ENCODE measurements at regions not wholly inside any gene's neighbourhood (a gene's known extent, or its start where the extent isn't known, plus 50 kb on each side); places are given as distances from the start of the nearest gene placed in this dataset.

- DNase-seq (ENCODE audit: low read depth, low spot score) (no peak), ATAC-seq (no peak)
- H3K27me3 ChIP-seq (ENCODE audit: insufficient read depth, low read length), result peaks cover 42% of the 10 kb centered on the region
- H3K27ac ChIP-seq (ENCODE audit: low read depth, low read length), result no peak overlapping the region
- no peak for TF ChIP-seq POLR2A (IDR thresholded peaks at IDR 0.05; ENCODE audit: borderline replicate concordance, extremely low read depth, insufficient read depth, insufficient read length)
- no peak overlapping the region for H3K4me2 ChIP-seq (ENCODE audit: low read length)
- H3K4me1 ChIP-seq (ENCODE audit: control insufficient read depth in 1 of 2, insufficient read depth in 2 of 2, low read length in 2 of 2), result no peaks in the 10 kb centered on the region
- intact Hi-C loops (cut with micrococcal nuclease), result no loop called here
- no peaks in the 10 kb centered on the region for H4K20me1 ChIP-seq (ENCODE audit: insufficient read depth)
- no peaks in the 10 kb centered on the region for H3K36me3 ChIP-seq (ENCODE audit: control insufficient read depth in 1 of 2, insufficient read depth in 2 of 2, low read length in 2 of 2)
- H3K9me2 ChIP-seq (ENCODE audit: insufficient read depth), result no peaks in the 10 kb centered on the region
- no peak overlapping the region for H3K4me3 ChIP-seq (replicated peaks in 1 of 2; ENCODE audit: low read depth in 1 of 2, low read length in 2 of 2)
- H3K9me3 ChIP-seq (ENCODE audit: control insufficient read depth in 1 of 2, insufficient read depth in 1 of 2, low read depth in 1 of 2, low read length in 2 of 2), result no peaks in the 10 kb centered on the region
- ChIA-PET CTCF (no interaction called here), POLR2A (no interaction called here), RAD21 (ENCODE audit: low non-redundant PET in 1 of 2, low total read pairs in 2 of 2, uncharacterized antibody in 2 of 2, unreplicated experiment in 2 of 2) (no interaction called here)
- no TSS peak for BruUV-seq (replicated peaks)
- no peak overlapping the region for H3K9ac ChIP-seq (ENCODE audit: low read length)
- H3K79me2 ChIP-seq (ENCODE audit: insufficient read depth, low read length), result no peaks in the 10 kb centered on the region
- H2AFZ ChIP-seq (ENCODE audit: low read depth, low read length, poor library complexity, severe bottlenecking), result no peak overlapping the region
Observed at GRCh38 chr19:29315556-29316190, 102.7 kb upstream of the UQCRFS1 start.

GRCh38 chr19:29318581-29318980 lies 105.6 kb upstream of the UQCRFS1 start:
- no peak overlapping the region for H3K4me3 ChIP-seq (replicated peaks in 1 of 2; ENCODE audit: low read depth in 1 of 2, low read length in 2 of 2)
- no peak for TF ChIP-seq YY1 (IDR thresholded peaks at IDR 0.05; ENCODE audit: extremely low read depth, insufficient replicate concordance, low read depth, low read length)
- TF ChIP-seq POLR2A (IDR thresholded peaks at IDR 0.05; ENCODE audit: borderline replicate concordance, extremely low read depth, insufficient read depth, insufficient read length), result no peak
- TF ChIP-seq CBX3 (IDR thresholded peaks at IDR 0.05; ENCODE audit: low read depth), result no peak
- no peak for TF ChIP-seq EZH2 (IDR thresholded peaks at IDR 0.05)
- no peak for TF ChIP-seq REST (IDR thresholded peaks at IDR 0.05; ENCODE audit: low read depth)
- TF ChIP-seq ZFX (IDR thresholded peaks at IDR 0.05), result no peak
- TF ChIP-seq RAD21 (IDR thresholded peaks at IDR 0.05; ENCODE audit: low read depth), result no peak
- no peak for TF ChIP-seq POLR2AphosphoS5 (IDR thresholded peaks at IDR 0.05; ENCODE audit: low read depth, low read length)
- no peak for TF ChIP-seq CEBPB (IDR thresholded peaks at IDR 0.05; ENCODE audit: low read depth)
- H3K36me3 ChIP-seq (ENCODE audit: control insufficient read depth in 1 of 2, insufficient read depth in 2 of 2, low read length in 2 of 2), result no peaks in the 10 kb centered on the region
- H4K20me1 ChIP-seq (ENCODE audit: insufficient read depth), result no peaks in the 10 kb centered on the region
- no peak overlapping the region for H3K9ac ChIP-seq (ENCODE audit: low read length)
- DNase-seq (ENCODE audit: low read depth, low spot score), result no peak
- no peak overlapping the region for H3K4me2 ChIP-seq (ENCODE audit: low read length)
- no peaks in the 10 kb centered on the region for H3K9me2 ChIP-seq (ENCODE audit: insufficient read depth)
- intact Hi-C loops (cut with micrococcal nuclease), result no loop called here
- H3K4me1 ChIP-seq (ENCODE audit: control insufficient read depth in 1 of 2, insufficient read depth in 2 of 2, low read length in 2 of 2), result no peaks in the 10 kb centered on the region
- peaks cover 46% of the 10 kb centered on the region for H3K27me3 ChIP-seq (ENCODE audit: insufficient read depth, low read length)
- no peaks in the 10 kb centered on the region for H3K9me3 ChIP-seq (ENCODE audit: control insufficient read depth in 1 of 2, insufficient read depth in 1 of 2, low read depth in 1 of 2, low read length in 2 of 2)
- ChIA-PET CTCF (no interaction called here), POLR2A (no interaction called here), RAD21 (ENCODE audit: low non-redundant PET in 1 of 2, low total read pairs in 2 of 2, uncharacterized antibody in 2 of 2, unreplicated experiment in 2 of 2) (no interaction called here)
- H3K79me2 ChIP-seq (ENCODE audit: insufficient read depth, low read length), result no peaks in the 10 kb centered on the region
- H2AFZ ChIP-seq (ENCODE audit: low read depth, low read length, poor library complexity, severe bottlenecking), result no peak overlapping the region
- ATAC-seq, result no peak
- no TSS peak for BruUV-seq (replicated peaks)
- H3K27ac ChIP-seq (ENCODE audit: low read depth, low read length), result no peak overlapping the region
